Iris pigment epithelial cell (primary cell): ENCODE measurements at regions not wholly inside any gene's neighbourhood (a gene's known extent, or its start where the extent isn't known, plus 50 kb on each side); places are given as distances from the start of the nearest gene placed in this dataset.
A peak's percentile ranks its signal among the peaks of the same experiment; 100 is the strongest.

Source experiments
- DNase-seq: peaks from one replicate; pipeline ENCODE4 v3.0.0-alpha.2; 2011; ENCODE audit warnings: low read depth

- no peak for DNase-seq
These were observed 1029.5 kb downstream of the MCTP2 start for GRCh38 chr15:95260856-95261255.

GRCh38 chr15:95261546-95261945 lies 1030.2 kb downstream of the MCTP2 start:
- no peak for DNase-seq

- no peak for DNase-seq
These were observed 1030.6 kb downstream of the MCTP2 start for GRCh38 chr15:95261968-95262367.

GRCh38 chr15:95262866-95263564 lies 1031.7 kb downstream of the MCTP2 start:
- DNase-seq, result peak; percentile 86

- no peak for DNase-seq
These were observed 1032.4 kb downstream of the MCTP2 start for GRCh38 chr15:95263751-95264150.

- no peak for DNase-seq
These were observed 1034.1 kb downstream of the MCTP2 start for GRCh38 chr15:95265419-95265997.

DNA sequence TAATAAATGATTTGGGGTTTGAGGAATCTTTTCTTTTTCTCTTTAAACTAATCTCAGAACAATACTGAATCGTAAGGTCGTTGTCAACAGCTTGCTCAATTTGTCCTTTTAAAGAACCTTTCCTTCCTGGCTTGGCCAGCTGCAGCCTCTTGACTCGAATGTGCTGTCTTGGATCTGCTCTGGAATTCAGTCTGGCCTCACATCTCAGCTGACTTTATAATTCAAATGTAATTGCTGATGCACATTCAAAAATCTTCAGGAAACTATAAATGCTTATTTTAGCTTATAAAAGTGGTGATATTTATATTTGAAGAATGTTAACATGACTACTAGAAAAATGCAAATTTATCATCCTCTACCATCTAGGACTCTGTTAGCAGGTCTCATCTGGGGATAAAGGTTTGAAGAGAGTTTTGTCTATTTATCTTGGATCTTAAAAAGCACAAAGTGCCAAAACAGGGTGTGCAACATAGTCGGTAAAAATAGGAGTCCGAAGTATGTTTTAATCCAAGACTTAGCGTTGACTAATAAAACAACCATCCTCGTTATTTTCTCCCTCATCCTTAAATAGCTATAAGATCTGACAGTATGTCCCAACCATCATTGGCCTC lies 1035.2 kb downstream of the MCTP2 start:
- peak; percentile 59 for DNase-seq

- no peak for DNase-seq
These were observed 1036.1 kb downstream of the MCTP2 start for GRCh38 chr15:95267481-95267880.

- no peak for DNase-seq
These were observed 1038.2 kb downstream of the MCTP2 start for GRCh38 chr15:95269242-95270183.

- no peak for DNase-seq
These were observed 1042.7 kb downstream of the MCTP2 start for GRCh38 chr15:95274101-95274500.

- DNase-seq, result peak; percentile 89
These were observed 1045.9 kb downstream of the MCTP2 start for GRCh38 chr15:95277266-95277665.

GRCh38 chr15:95278532-95279245 lies 1047.3 kb downstream of the MCTP2 start:
- no peak for DNase-seq

GRCh38 chr15:95279277-95280019 lies 1048.1 kb downstream of the MCTP2 start:
- DNase-seq, result no peak

GRCh38 chr15:95280711-95281110 lies 1049.3 kb downstream of the MCTP2 start:
- DNase-seq, result peak; percentile 51

- DNase-seq, result peak; percentile 61
These were observed 1049.0 kb upstream of the NR2F2 start for GRCh38 chr15:95281470-95281869.

- no peak for DNase-seq
These were observed 1046.0 kb upstream of the NR2F2 start for GRCh38 chr15:95284492-95284891.

DNA sequence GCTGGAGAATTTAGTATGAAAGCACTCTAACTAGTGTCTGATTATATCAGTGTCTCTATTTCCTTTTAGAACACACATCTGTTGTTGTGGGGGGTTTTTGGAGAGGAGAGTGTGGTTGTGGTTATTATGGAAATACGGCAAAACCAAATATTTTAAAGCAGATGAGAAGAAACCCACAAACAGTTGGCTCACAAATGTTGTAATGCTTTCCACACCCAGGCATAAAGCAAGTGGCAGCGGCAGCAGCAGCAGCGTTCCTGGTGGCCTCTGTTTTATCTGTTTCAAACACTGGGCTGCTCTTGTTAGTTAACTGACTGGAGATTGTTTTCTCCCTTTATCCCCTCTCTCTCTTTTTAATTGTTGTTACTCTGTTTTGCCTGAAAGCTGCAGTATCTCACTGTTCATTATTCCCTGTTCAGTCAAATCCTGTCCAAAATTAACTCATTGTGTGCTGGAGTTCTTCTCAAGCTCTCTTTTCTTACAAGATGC lies 1045.5 kb upstream of the NR2F2 start:
- DNase-seq, result peak; percentile 79

- peak; percentile 38 for DNase-seq
These were observed 1044.1 kb upstream of the NR2F2 start for GRCh38 chr15:95286352-95286880.

DNA sequence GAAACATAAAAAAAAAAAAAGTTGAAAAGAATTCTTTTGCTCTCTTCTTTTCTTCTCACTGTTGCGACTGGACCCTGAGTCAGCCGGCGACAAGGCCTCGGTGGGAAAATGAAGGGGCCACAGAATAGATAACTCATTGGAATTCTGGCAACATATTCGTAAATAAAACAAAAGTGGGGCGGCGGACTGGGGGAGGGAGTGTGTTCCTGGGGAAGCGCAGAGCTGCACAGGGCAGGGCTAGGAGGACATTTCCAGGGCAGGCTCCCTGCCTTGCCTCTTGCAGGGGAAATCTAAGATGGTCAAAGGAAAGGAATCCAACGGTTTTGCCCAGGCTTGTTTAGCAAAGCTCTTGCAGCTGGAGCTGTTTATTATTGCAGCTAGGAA lies 1042.8 kb upstream of the NR2F2 start:
- DNase-seq, result peak; percentile 39

DNA sequence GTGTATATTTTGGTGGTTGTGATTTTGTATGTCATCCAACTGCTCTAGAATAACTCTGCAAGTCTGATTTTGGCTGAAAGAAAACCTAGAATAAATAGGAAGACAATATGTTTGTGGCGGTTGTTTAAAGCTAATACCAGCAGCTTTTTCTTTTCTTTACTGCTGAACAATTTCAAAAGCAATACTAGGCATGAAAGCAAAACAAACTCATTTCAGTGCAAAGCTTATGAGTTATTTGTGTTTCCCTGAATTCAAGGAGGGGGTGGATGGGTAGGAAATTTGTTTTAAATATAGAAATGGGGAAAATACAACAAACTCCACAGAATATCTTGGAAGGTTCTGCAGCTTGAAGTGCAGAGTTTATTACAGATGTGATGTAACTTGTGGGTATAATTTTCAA lies 1041.9 kb upstream of the NR2F2 start:
- no peak for DNase-seq
